SW 1271 (cell line): ENCODE measurements at regions not wholly inside any gene's neighbourhood (a gene's known extent, or its start where the extent isn't known, plus 50 kb on each side); places are given as distances from the start of the nearest gene placed in this dataset.
"Not testable (repeated sequence)": the region's sequence is repeated elsewhere in the genome, so short reads cannot be mapped to it uniquely, and the experiment has no call there.

Experiments used
- DNase-seq, 2 experiments: peaks; one replicate each; lab custom pipeline; 2025; lab: John Stamatoyannopoulos, UW

DNA sequence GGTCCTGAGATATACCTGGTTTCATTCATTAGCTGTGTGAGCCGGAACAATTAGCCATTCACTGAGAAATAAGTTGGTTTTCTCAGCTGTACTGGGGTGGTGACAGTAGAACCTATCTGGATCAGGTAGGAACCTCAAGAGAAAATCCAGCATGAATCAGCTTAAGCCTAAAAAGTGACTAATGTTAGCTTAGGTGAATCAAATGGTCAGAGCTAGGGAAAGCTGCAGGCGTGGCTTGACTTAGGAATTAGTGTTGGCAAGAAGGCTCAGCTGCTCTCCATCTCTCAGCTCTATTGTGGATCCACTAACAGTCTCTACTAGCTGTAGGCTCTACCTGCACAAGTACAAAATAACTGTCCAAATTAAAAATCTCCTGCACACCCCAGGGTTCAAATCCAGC is 1025.5 kb downstream of the RAB28 start:
- no peak for DNase-seq

GRCh38 chr4:12452291-12452690 is 1023.6 kb upstream of the HS3ST1 start:
- no peak for DNase-seq

GRCh38 chr4:12447451-12447850 is 1018.8 kb upstream of the HS3ST1 start:
- DNase-seq: no peak

GRCh38 chr4:12446657-12447185 is 1018.0 kb upstream of the HS3ST1 start:
- DNase-seq: no peak

DNA sequence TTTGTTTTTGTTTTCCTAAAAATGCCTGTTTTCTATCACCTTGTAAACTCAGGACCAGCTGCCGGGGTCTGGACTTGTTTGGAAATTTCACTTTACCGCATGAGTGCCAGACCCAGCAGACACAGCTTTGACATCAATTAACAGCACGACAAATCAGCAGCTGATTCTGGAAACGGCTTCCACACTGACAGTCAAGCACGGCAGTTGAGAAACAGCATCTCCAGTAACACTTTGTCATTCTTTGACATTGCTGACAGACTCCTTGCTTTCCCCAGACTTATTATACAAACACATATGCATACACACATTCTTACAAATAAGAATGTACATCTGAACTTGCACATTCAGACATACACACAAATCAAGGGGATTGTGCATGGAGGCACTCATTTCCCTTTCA is 1017.6 kb upstream of the HS3ST1 start:
- DNase-seq: no peak

- no peak for DNase-seq
These were observed 1017.1 kb upstream of the HS3ST1 start for GRCh38 chr4:12445711-12446235.

GRCh38 chr4:12439633-12440305 is 1011.1 kb upstream of the HS3ST1 start:
- DNase-seq: no peak

- not testable (repeated sequence) for DNase-seq
These were observed 1002.6 kb upstream of the HS3ST1 start for GRCh38 chr4:12431259-12431658.

DNA sequence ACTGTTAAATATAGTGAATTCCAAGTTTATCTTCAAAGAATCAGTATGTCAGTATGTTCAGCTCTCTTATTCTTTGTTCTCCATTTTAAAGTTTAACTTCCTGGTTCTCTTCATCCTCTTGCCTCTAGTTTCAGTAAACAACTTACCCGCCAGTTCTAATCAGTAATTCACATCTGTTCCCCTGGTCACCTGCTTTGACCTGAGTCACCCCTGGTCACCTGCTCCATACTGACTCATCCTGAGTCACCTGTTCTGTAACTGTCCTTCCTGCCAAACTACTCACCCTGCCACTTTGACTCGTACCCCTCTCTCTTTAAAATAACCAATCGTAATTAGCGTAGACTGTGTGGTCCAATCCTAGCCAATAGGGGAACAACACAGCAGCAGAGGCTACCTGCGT is 992.7 kb upstream of the HS3ST1 start:
- no peak for DNase-seq

DNA sequence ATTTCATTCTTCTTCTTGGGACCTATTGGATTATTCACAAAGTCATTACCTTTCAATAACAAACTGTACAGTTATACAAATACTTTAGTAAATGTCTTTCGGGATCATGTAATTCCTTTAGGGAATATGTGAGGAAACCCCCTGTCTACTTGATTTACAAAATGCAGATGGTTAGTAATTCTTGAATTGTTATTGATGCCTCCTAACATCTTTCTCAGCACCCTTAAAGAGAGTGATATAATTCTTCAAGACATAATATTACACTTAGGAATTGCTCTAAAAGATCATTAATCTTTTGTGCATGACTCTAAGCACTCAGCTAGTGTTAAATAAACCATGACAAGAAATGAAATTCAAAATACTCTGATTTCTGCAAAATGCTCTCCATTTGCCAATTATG is 988.1 kb upstream of the HS3ST1 start:
- no peak for DNase-seq

DNA sequence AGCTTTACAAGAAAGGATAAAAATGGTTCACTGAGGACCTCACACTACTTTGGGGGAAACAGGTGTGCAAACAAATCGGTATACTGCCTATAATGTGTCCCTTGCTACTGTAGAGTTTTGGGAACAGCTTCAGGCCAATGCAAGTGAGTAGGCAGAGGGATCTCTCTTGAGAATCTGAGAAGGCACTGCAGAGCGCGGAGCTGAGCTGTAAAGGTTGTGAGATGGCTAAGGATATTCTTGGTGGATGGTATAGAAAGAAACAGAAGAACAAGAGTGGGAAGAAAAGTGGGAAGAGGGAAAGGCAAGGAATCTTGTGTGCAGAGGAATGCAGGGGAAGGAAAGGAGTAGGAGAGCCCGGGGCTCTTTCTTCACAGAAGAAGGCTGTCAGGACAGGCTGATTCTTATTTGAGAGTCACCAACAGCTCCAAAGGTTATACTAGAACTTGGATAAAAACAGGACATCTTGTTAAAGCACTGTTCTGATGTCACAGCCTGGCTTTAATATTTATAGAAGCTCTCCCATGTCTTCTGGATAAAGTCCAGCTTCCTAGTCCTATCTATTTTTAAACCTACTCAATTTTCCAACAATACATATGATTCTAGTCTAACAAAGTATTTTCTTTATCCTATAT is 985.6 kb upstream of the HS3ST1 start:
- DNase-seq: no peak

DNA sequence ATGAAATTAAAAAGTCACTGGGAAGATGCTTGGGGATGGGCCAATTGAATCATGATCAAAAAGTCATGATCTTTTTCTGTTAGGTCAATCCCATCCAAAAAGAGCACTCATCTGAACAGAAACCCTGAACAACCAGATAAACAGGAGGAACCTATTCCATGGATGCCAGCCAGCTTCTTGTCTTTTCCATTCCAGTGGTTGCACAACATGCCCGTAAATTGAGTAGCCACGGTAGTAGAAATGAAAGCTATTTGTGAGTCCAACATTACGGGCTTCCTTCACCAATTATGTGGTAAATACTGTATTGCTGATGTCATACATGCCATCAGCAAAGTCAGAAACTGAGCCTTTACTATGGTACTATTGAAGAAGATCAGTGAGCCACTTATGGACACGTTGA is 982.4 kb upstream of the HS3ST1 start:
- no peak for DNase-seq

GRCh38 chr4:12409507-12410190 is 981.0 kb upstream of the HS3ST1 start:
- peak in 1 of 2 experiments; percentile 54 for DNase-seq

- DNase-seq: no peak
These were observed 979.7 kb upstream of the HS3ST1 start for GRCh38 chr4:12408364-12408763.

DNA sequence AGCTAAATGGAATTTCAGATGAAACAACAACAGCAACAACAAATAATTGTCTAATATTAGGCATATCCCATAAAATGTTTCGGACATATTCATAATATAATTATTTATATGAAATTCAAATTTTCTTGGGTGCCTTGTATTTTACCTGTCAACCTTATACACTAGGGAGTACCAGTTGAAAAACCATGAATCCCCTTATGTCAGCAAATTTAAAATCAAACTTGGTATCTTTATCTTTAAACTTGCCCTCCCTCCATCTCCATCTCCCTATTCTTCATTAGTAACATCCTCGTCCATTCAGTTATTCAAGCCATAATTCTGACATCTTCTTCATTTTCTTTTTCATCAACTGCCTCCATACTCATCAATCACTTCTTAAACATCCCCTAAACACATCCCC is 974.5 kb upstream of the HS3ST1 start:
- DNase-seq: no peak

DNA sequence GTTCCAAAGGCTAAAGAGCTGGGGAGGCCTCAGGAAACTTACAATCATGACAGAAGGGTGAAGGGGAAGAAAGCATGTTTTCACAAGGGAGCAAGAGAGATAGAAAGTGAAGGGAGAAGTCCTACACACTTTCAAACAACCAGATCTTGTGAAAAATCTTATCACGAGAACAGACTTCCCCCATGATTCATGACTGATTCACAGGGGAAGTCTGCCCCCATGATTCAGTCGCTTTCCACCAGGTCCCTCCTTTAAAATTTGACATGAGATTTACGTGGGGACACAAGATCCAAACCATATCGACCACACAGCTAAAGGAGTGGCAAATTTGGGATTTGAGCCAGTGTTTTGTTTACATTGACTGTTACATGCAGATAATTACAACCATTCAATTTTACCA is 971.1 kb upstream of the HS3ST1 start:
- DNase-seq: no peak

- DNase-seq: no peak
These were observed 965.1 kb upstream of the HS3ST1 start for GRCh38 chr4:12393631-12394262.

GRCh38 chr4:12389604-12390003 is 960.9 kb upstream of the HS3ST1 start:
- DNase-seq: no peak

GRCh38 chr4:12382567-12382966 is 953.9 kb upstream of the HS3ST1 start:
- DNase-seq: no peak

DNA sequence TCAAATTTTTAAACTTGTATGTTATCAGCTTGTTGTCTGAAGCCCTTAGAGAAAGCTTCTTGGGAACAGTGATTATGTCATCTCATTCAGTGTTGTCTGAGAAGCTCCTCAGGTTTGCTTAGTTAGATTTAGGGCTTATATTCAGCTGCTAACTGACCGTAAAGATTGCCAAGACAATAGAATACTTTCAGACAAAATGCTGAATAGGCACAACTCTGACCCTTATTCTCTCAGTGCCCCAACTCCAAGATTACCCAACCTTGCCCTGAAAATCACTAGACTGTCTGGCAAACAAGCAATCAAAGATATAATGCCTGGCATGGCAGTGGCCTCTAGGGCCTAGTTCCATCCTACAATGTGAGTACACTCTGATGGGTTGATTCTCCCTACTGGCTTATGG is 950.5 kb upstream of the HS3ST1 start:
- no peak for DNase-seq

DNA sequence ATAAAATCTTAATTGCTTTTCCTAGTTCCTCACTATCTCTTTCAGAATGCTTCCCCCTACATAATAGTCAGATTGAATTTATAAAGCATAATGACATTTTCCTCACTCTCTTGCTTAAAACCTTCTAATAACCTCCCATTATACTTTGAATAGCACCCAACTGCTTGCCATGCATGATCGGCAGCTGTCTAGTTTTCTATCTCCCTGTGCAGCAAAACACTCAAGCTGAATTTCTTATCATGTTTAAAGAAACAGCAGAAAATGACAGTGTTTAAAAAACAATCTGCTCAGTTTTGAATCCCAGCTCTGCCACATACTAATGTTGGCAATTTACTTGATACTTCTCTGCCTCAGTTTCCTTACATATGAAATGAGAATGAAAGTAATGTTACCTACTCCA is 947.1 kb upstream of the HS3ST1 start:
- no peak for DNase-seq

GRCh38 chr4:12365869-12366268 is 937.2 kb upstream of the HS3ST1 start:
- DNase-seq: not testable (repeated sequence)
